ENCODE measurements at regions not wholly inside any gene's neighbourhood (a gene's known extent, or its start where the extent isn't known, plus 50 kb on each side); places are given as distances from the start of the nearest gene placed in this dataset.

GRCh38 chr12:24603371-24603770, 345.5 kb downstream of the BCAT1 start:
- no peak for DNase-seq (ENCODE audit: low spot score)

- no peak for DNase-seq (ENCODE audit: low spot score)
These were observed 347.9 kb downstream of the BCAT1 start for GRCh38 chr12:24600996-24601395.

GRCh38 chr12:24600551-24600950, 348.4 kb downstream of the BCAT1 start:
- DNase-seq (ENCODE audit: low spot score), result no peak

- DNase-seq (ENCODE audit: low spot score), result no peak
These were observed 349.2 kb downstream of the BCAT1 start for GRCh38 chr12:24599736-24600135.

- no peak for DNase-seq (ENCODE audit: low spot score)
These were observed 351.3 kb downstream of the BCAT1 start for GRCh38 chr12:24597580-24597979.

- DNase-seq (ENCODE audit: low spot score), result no peak
These were observed 352.0 kb downstream of the BCAT1 start for GRCh38 chr12:24596768-24597388.

GRCh38 chr12:24595652-24596235, 353.2 kb downstream of the BCAT1 start:
- no peak for DNase-seq (ENCODE audit: low spot score)

- no peak for DNase-seq (ENCODE audit: low spot score)
These were observed 357.0 kb downstream of the BCAT1 start for GRCh38 chr12:24591715-24592440.

GRCh38 chr12:24591079-24591626, 357.7 kb downstream of the BCAT1 start:
- no peak for DNase-seq (ENCODE audit: low spot score)

- no peak for DNase-seq (ENCODE audit: low spot score)
These were observed 362.6 kb downstream of the BCAT1 start for GRCh38 chr12:24586293-24586692.

GRCh38 chr12:24584032-24584675, 364.7 kb downstream of the BCAT1 start:
- DNase-seq (ENCODE audit: low spot score), result no peak

GRCh38 chr12:24582954-24583601, 365.8 kb downstream of the BCAT1 start:
- DNase-seq (ENCODE audit: low spot score), result no peak

- no peak for DNase-seq (ENCODE audit: low spot score)
These were observed 374.4 kb downstream of the BCAT1 start for GRCh38 chr12:24574538-24574937.

- DNase-seq (ENCODE audit: low spot score), result no peak
These were observed 375.3 kb downstream of the BCAT1 start for GRCh38 chr12:24573621-24574020.

- no peak for DNase-seq (ENCODE audit: low spot score)
These were observed 383.6 kb downstream of the BCAT1 start for GRCh38 chr12:24565300-24565699.

GRCh38 chr12:24562771-24563431, 386.0 kb downstream of the BCAT1 start:
- no peak for DNase-seq (ENCODE audit: low spot score)

- DNase-seq (ENCODE audit: low spot score), result no peak
These were observed 386.8 kb downstream of the BCAT1 start for GRCh38 chr12:24561882-24562770.

- no peak for DNase-seq (ENCODE audit: low spot score)
These were observed 387.5 kb downstream of the BCAT1 start for GRCh38 chr12:24561411-24561871.

GRCh38 chr12:24560831-24561271, 388.1 kb downstream of the BCAT1 start:
- DNase-seq (ENCODE audit: low spot score), result no peak

GRCh38 chr12:24560192-24560775, 388.6 kb downstream of the BCAT1 start:
- no peak for DNase-seq (ENCODE audit: low spot score)
